ENCODE measurements at regions not wholly inside any gene's neighbourhood (a gene's known extent, or its start where the extent isn't known, plus 50 kb on each side); places are given as distances from the start of the nearest gene placed in this dataset.

DNA sequence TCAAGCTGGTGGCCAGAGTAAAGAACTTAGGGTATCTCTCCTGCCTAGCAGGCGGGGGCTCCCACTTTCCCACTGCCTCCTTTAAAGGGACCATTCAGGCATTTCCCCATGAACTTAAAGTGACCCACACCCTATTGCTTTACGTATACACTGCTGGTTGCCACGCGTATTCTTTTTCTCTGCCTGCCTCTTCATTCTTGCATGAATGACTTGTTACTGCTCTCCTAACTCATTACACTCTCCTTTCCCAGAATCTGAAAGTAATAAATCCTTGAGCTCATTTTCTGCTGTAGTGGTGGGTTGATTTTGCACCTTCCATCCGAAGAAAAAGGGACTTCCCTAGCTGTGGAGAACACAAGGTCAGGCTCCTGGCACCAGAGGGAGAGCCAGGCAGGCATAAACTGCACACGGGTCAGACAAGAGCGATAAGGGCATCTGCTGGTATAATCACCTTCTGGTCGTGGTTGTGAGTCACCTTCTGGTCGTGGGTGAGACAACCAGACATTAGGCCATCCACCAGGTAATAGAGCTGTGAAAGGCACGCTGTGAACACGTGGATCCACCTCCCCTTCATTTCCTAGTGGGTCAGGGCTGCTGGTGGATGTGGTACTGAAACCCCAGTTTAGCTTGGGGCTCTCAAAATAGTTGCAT, 950.3 kb downstream of the SOCS6 start:
- TF ChIP-seq POLR2A (IDR thresholded peaks at IDR 0.05), result no peak
- TF ChIP-seq, protein P1, sequence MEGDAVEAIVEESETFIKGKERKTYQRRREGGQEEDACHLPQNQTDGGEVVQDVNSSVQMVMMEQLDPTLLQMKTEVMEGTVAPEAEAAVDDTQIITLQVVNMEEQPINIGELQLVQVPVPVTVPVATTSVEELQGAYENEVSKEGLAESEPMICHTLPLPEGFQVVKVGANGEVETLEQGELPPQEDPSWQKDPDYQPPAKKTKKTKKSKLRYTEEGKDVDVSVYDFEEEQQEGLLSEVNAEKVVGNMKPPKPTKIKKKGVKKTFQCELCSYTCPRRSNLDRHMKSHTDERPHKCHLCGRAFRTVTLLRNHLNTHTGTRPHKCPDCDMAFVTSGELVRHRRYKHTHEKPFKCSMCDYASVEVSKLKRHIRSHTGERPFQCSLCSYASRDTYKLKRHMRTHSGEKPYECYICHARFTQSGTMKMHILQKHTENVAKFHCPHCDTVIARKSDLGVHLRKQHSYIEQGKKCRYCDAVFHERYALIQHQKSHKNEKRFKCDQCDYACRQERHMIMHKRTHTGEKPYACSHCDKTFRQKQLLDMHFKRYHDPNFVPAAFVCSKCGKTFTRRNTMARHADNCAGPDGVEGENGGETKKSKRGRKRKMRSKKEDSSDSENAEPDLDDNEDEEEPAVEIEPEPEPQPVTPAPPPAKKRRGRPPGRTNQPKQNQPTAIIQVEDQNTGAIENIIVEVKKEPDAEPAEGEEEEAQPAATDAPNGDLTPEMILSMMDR (IDR thresholded peaks at IDR 0.05), result no peak

All from right lobe of liver (tissue), 4 donors.